ENCODE measurements at regions not wholly inside any gene's neighbourhood (a gene's known extent, or its start where the extent isn't known, plus 50 kb on each side); places are given as distances from the start of the nearest gene placed in this dataset.

- SMC1A ChIA-PET (ENCODE audit: uncharacterized antibody, unreplicated experiment) = no interaction called here
Observed at GRCh38 chr7:109835577-109835976, 1255.3 kb upstream of the LRRN3 start.

More at GRCh38 chr7:109835577-109835976, 1255.3 kb upstream of the LRRN3 start:
- Histone ChIP-seq H3K9me3 (replicated peaks; ENCODE audit: control insufficient read depth, insufficient read depth, low read length) (no peaks in the 10 kb centered on the region), H3K4me1 (ENCODE audit: control insufficient read depth, insufficient read depth, low read length) (no peaks in the 10 kb centered on the region), H3K27me3 (replicated peaks in 1 of 2; ENCODE audit: control insufficient read depth in 2 of 2, insufficient read depth in 2 of 2, low read length in 1 of 2) (no peaks in the 10 kb centered on the region), H3K79me2 (ENCODE audit: control insufficient read depth, insufficient read depth, low read length) (no peaks in the 10 kb centered on the region), H3K4me2 (ENCODE audit: control insufficient read depth, insufficient read depth) (no peak overlapping the region), H3K9ac (ENCODE audit: control insufficient read depth, insufficient read depth, low read length) (no peak overlapping the region), H4K20me1 (ENCODE audit: control insufficient read depth, insufficient read depth) (no peaks in the 10 kb centered on the region), H2AFZ (ENCODE audit: control insufficient read depth, low read depth, low read length) (no peak overlapping the region), H3K4me3 (no peak overlapping the region), H3K36me3 (ENCODE audit: control insufficient read depth in 2 of 2, insufficient read depth in 2 of 2, low read length in 1 of 2) (no peaks in the 10 kb centered on the region), H3K27ac (ENCODE audit: control insufficient read depth, insufficient read depth) (no peak overlapping the region)
- no peak for DNase-seq (ENCODE audit: low read depth, low spot score)
- intact Hi-C loops (cut with micrococcal nuclease; ENCODE audit: unreplicated experiment) = no loop called here
- ATAC-seq = no peak
- TF ChIP-seq CHD1 (IDR thresholded peaks at IDR 0.05; ENCODE audit: low read depth, low read length) (no peak), ZNF274 (IDR thresholded peaks at IDR 0.05; ENCODE audit: insufficient read depth, insufficient read length) (no peak), TAF1 (IDR thresholded peaks at IDR 0.05; ENCODE audit: borderline replicate concordance, low read depth, low read length) (no peak), NBN (IDR thresholded peaks at IDR 0.05) (no peak), MYB (IDR thresholded peaks at IDR 0.05; ENCODE audit: borderline replicate concordance, low read depth, low read length) (no peak), NFYB (IDR thresholded peaks at IDR 0.05; ENCODE audit: insufficient read depth, low read depth, low read length) (no peak), SMAD1 (IDR thresholded peaks at IDR 0.05; ENCODE audit: low read depth, partially characterized antibody) (no peak), SMAD5 (IDR thresholded peaks at IDR 0.05; ENCODE audit: low read depth) (no peak), PRDM15 (CRISPR knock-in tag; IDR thresholded peaks at IDR 0.05) (no peak), ZNF592 (IDR thresholded peaks at IDR 0.05) (no peak), IKZF1 (conservative IDR thresholded peaks at IDR 0.05) (no peak), TBL1XR1 (IDR thresholded peaks at IDR 0.05; ENCODE audit: low read depth, low read length) (no peak), SPI1 (IDR thresholded peaks at IDR 0.05; ENCODE audit: borderline replicate concordance, insufficient read depth, low read depth, low read length) (no peak), TCF3 (IDR thresholded peaks at IDR 0.05; ENCODE audit: borderline replicate concordance, insufficient read depth, low read depth, low read length) (no peak), FOXK2 (IDR thresholded peaks at IDR 0.05) (no peak), POLR2A (IDR thresholded peaks at IDR 0.05; ENCODE audit: low read depth, low read length) (no peak)
- FAIRE-seq = no peak
- ChIA-PET CTCF (interaction anchor here (0.5 to 1.0 kb wide), 2 partner anchors 8 to 1578 kb away, joined by 3 to 4 read pairs; no protein-coding TSS in a partner anchor), RAD21 (ENCODE audit: unreplicated experiment) (no interaction called here), POLR2A (no interaction called here)
- in situ Hi-C loops (cut with MboI) = no loop called here
- BruUV-seq (replicated peaks) = no TSS peak
